Astrocyte (in vitro differentiated cells and primary cell): ENCODE measurements at regions not wholly inside any gene's neighbourhood (a gene's known extent, or its start where the extent isn't known, plus 50 kb on each side); places are given as distances from the start of the nearest gene placed in this dataset.

Experiments
- EZH2 ChIP-seq: IDR thresholded peaks from 2 replicates; pipeline ENCODE4 v1.6.1; 2012; ENCODE audit warnings: mild to moderate bottlenecking, low read length, inconsistent platforms; ENCODE audit not compliant: insufficient read depth
- TF ChIP-seq, protein P1 (sequence below): IDR thresholded peaks from 2 replicates; pipeline ENCODE4 v1.5.1; 2011; ENCODE audit warnings: low read depth, mild to moderate bottlenecking, inconsistent platforms, low read length, moderate library complexity; ENCODE audit not compliant: insufficient read depth

DNA sequence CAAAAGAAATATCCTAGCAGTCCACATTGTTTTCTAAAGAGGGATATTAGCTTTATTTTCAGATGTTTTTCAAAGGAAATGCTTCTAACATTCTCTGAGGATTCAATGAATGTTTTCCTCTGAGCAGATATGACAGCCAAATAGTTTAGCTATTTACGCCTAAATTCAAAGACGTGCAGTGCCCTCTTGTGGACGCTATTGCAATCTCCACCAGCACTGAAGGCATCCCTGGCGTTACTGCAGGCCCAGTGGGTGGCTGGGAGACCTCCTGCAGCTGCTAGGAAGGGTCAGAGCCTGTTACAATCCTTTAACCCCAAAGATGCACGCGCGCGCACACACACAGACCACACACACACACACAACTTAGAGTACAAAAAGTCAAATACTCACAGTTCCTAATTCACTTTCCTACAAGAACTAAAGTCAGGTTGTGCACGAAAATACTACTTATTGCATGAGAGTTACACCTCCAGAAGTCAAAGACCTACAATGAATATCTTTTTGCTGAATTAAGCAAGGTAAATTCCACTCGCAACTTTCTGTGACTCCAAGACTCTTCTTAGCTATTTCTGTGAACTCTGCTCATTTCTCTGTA lies 589.3 kb upstream of the TMEM132C start:
- TF ChIP-seq, protein P1, sequence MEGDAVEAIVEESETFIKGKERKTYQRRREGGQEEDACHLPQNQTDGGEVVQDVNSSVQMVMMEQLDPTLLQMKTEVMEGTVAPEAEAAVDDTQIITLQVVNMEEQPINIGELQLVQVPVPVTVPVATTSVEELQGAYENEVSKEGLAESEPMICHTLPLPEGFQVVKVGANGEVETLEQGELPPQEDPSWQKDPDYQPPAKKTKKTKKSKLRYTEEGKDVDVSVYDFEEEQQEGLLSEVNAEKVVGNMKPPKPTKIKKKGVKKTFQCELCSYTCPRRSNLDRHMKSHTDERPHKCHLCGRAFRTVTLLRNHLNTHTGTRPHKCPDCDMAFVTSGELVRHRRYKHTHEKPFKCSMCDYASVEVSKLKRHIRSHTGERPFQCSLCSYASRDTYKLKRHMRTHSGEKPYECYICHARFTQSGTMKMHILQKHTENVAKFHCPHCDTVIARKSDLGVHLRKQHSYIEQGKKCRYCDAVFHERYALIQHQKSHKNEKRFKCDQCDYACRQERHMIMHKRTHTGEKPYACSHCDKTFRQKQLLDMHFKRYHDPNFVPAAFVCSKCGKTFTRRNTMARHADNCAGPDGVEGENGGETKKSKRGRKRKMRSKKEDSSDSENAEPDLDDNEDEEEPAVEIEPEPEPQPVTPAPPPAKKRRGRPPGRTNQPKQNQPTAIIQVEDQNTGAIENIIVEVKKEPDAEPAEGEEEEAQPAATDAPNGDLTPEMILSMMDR, result peak; percentile 95
- no peak for TF ChIP-seq EZH2
